DND-41 (cell line): ENCODE measurements at regions not wholly inside any gene's neighbourhood (a gene's known extent, or its start where the extent isn't known, plus 50 kb on each side); places are given as distances from the start of the nearest gene placed in this dataset.
"Not testable (repeated sequence)": the region's sequence is repeated elsewhere in the genome, so short reads cannot be mapped to it uniquely, and the experiment has no call there.

Experiments used
- CTCF ChIP-seq: IDR thresholded peaks from 2 replicates; pipeline ENCODE4 v1.5.1; 2012; ENCODE audit warnings: borderline replicate concordance, low read length, moderate library complexity, mild to moderate bottlenecking; ENCODE audit not compliant: poor library complexity, severe bottlenecking; ENCODE audit errors: extremely low read depth
- EZH2 ChIP-seq: IDR thresholded peaks from 3 replicates; pipeline ENCODE4 v1.6.1; 2012; ENCODE audit warnings: borderline replicate concordance, low read depth, mild to moderate bottlenecking, moderate library complexity, low read length, inconsistent platforms; ENCODE audit not compliant: severe bottlenecking

GRCh38 chr13:18837986-18838629 lies 343.5 kb downstream of the TUBA3C start:
- not testable (repeated sequence) for TF ChIP-seq CTCF, EZH2
